Endothelial cell (in vitro differentiated cells): ENCODE measurements at regions not wholly inside any gene's neighbourhood (a gene's known extent, or its start where the extent isn't known, plus 50 kb on each side); places are given as distances from the start of the nearest gene placed in this dataset.

Experiments
- DNase-seq: peaks from one replicate; pipeline ENCODE4 v3.0.0; 2021; ENCODE audit warnings: low spot score
- H3K27ac Mint-ChIP-seq: one replicate; pipeline ENCODE4 v1.8.0; 2021; ENCODE audit warnings: mixed read lengths, inconsistent platforms; ENCODE audit not compliant: unreplicated experiment
- H3K27me3 Mint-ChIP-seq: one replicate; pipeline ENCODE4 v1.8.0; 2021; ENCODE audit warnings: mild to moderate bottlenecking, moderate library complexity, mixed read lengths, inconsistent platforms; ENCODE audit not compliant: unreplicated experiment
- H3K36me3 Mint-ChIP-seq: one replicate; pipeline ENCODE4 v1.8.0; 2021; ENCODE audit warnings: mild to moderate bottlenecking, low read depth, mixed read lengths, inconsistent platforms; ENCODE audit not compliant: unreplicated experiment
- H3K4me1 Mint-ChIP-seq: one replicate; pipeline ENCODE4 v1.8.0; 2021; ENCODE audit warnings: mild to moderate bottlenecking, mixed read lengths, inconsistent platforms; ENCODE audit not compliant: unreplicated experiment
- H3K4me3 Mint-ChIP-seq: one replicate; pipeline ENCODE4 v1.8.0; 2021; ENCODE audit warnings: mild to moderate bottlenecking, mixed read lengths, inconsistent platforms; ENCODE audit not compliant: unreplicated experiment
- H3K9me3 Mint-ChIP-seq: one replicate; pipeline ENCODE4 v1.8.0; 2021; ENCODE audit warnings: mixed read lengths, inconsistent platforms; ENCODE audit not compliant: unreplicated experiment
- CTCF ChIP-seq: fragments of 200-600 bp; sonication (generic); IDR thresholded peaks from one replicate; pipeline ENCODE4 v1.5.0; 2021; ENCODE audit warnings: antibody characterized with exemption; ENCODE audit not compliant: unreplicated experiment

- H3K9me3 Mint-ChIP-seq = no peaks in the 10 kb centered on the region
- H3K4me1 Mint-ChIP-seq = no peaks in the 10 kb centered on the region
- no peak overlapping the region for H3K4me3 Mint-ChIP-seq
- no peak for TF ChIP-seq CTCF
- peaks cover 1% of the 10 kb centered on the region for H3K27me3 Mint-ChIP-seq
- H3K36me3 Mint-ChIP-seq = no peaks in the 10 kb centered on the region
- DNase-seq = no peak
- no peak overlapping the region for H3K27ac Mint-ChIP-seq
Observed at GRCh38 chr20:33908336-33908735, 85.4 kb upstream of the RALY start.

- no peak for TF ChIP-seq CTCF
- Mint-ChIP-seq H3K4me1 (no peaks in the 10 kb centered on the region), H3K9me3 (no peaks in the 10 kb centered on the region)
Observed at GRCh38 chr20:33908868-33909267, 84.8 kb upstream of the RALY start.

GRCh38 chr20:33909331-33909921 is 84.3 kb upstream of the RALY start:
- no peaks in the 10 kb centered on the region for H3K4me1 Mint-ChIP-seq
- no peak for TF ChIP-seq CTCF
- no peaks in the 10 kb centered on the region for H3K9me3 Mint-ChIP-seq
- no peaks in the 10 kb centered on the region for H3K36me3 Mint-ChIP-seq
- no peak overlapping the region for H3K27ac Mint-ChIP-seq
- no peak for DNase-seq
- H3K27me3 Mint-ChIP-seq = peaks cover 1% of the 10 kb centered on the region
- no peak overlapping the region for H3K4me3 Mint-ChIP-seq

More at GRCh38 chr20:33908868-33909267, 84.8 kb upstream of the RALY start:
- no peak for DNase-seq
- H3K36me3 Mint-ChIP-seq = no peaks in the 10 kb centered on the region
- H3K27me3 Mint-ChIP-seq = peaks cover 1% of the 10 kb centered on the region
- no peak overlapping the region for H3K4me3 Mint-ChIP-seq
- H3K27ac Mint-ChIP-seq = no peak overlapping the region

GRCh38 chr20:33910056-33910455 is 83.7 kb upstream of the RALY start:
- TF ChIP-seq CTCF = no peak
- H3K27ac Mint-ChIP-seq = no peak overlapping the region
- H3K27me3 Mint-ChIP-seq = peaks cover 1% of the 10 kb centered on the region
- no peak for DNase-seq
- no peaks in the 10 kb centered on the region for H3K9me3 Mint-ChIP-seq
- no peak overlapping the region for H3K4me3 Mint-ChIP-seq
- no peaks in the 10 kb centered on the region for H3K36me3 Mint-ChIP-seq
- H3K4me1 Mint-ChIP-seq = no peaks in the 10 kb centered on the region

- TF ChIP-seq CTCF = no peak
- peaks cover 1% of the 10 kb centered on the region for H3K27me3 Mint-ChIP-seq
- no peak for DNase-seq
- H3K36me3 Mint-ChIP-seq = no peaks in the 10 kb centered on the region
- H3K27ac Mint-ChIP-seq = no peak overlapping the region
- H3K9me3 Mint-ChIP-seq = no peaks in the 10 kb centered on the region
- no peaks in the 10 kb centered on the region for H3K4me1 Mint-ChIP-seq
- H3K4me3 Mint-ChIP-seq = no peak overlapping the region
Observed at GRCh38 chr20:33910529-33911327, 83.0 kb upstream of the RALY start.
